ENCODE measurements at regions not wholly inside any gene's neighbourhood (a gene's known extent, or its start where the extent isn't known, plus 50 kb on each side); places are given as distances from the start of the nearest gene placed in this dataset.

DNA sequence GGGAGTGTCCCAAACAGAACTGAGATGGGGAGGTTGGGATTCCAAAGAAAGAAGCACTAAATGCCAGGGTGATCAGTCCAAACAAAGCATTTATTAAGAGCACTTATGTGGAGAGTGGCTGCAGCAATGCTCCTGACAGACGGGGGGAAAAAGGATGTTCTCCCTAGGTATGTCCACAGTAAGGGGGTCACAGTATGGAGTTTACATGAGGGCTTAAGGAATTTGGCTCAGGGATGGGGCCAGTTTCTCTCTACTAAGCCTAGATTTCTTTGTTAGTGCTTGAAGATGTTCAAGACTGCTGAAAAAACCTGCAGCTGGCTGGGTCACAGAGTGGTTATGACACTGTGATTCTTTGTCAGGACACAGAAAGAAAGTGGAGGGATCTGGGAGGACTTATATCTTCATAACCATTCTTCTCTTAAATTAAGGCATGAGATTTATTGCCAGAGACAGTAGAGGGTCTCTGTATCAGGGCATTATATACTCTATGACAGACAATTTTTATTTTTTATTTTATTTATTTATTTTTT is 1468.0 kb downstream of the C4orf33 start:
- peaks cover 5% of the 10 kb centered on the region for H3K9me3 Mint-ChIP-seq (ENCODE audit: insufficient read depth)
- H3K27me3 Mint-ChIP-seq (ENCODE audit: low read depth): no peaks in the 10 kb centered on the region
- CTCF ChIA-PET: no interaction called here
- ATAC-seq (no peak), DNase-seq (no peak)
- POLR2A ChIA-PET: no interaction called here
- no peaks in the 10 kb centered on the region for H3K36me3 Mint-ChIP-seq (ENCODE audit: low read depth)
- H3K4me3 Mint-ChIP-seq: no peak overlapping the region
- H3K4me1 Mint-ChIP-seq (ENCODE audit: low read depth): no peaks in the 10 kb centered on the region
- H3K27ac Mint-ChIP-seq: no peak overlapping the region

DNA sequence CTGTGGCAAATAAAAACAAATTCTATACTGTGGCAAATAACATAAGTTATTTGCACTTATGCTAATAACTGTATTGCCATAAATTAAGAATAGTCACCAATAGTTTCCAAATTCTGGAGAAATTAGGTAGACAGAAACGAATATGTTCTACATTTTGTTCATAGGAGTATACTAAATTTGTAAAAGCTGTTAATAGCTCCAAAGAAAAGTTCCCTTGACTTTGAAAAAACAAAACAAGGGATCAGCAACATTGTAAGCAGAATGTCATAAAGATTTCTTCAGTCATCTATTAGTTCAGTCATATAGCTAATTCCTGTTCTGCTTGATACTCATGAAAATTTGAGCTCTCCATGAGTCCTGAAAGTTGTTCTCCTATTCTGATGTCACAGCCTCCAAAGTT is 1472.8 kb downstream of the C4orf33 start:
- H3K36me3 Mint-ChIP-seq (ENCODE audit: low read depth): no peaks in the 10 kb centered on the region

GRCh38 chr4:130573742-130574141 is 1477.8 kb downstream of the C4orf33 start:
- H3K9me3 Mint-ChIP-seq (ENCODE audit: insufficient read depth): no peaks in the 10 kb centered on the region
- H3K27me3 Mint-ChIP-seq (ENCODE audit: low read depth): no peaks in the 10 kb centered on the region
- H3K36me3 Mint-ChIP-seq (ENCODE audit: low read depth): no peaks in the 10 kb centered on the region
- no peak for ATAC-seq
- no peak overlapping the region for H3K4me3 Mint-ChIP-seq
- no peaks in the 10 kb centered on the region for H3K4me1 Mint-ChIP-seq (ENCODE audit: low read depth)
- ChIA-PET POLR2A (no interaction called here), CTCF (no interaction called here)
- no peak for DNase-seq
- no peak overlapping the region for H3K27ac Mint-ChIP-seq

More for the DNA sequence above, 1472.8 kb downstream of the C4orf33 start:
- ATAC-seq: no peak
- POLR2A ChIA-PET: no interaction called here
- DNase-seq: no peak
- CTCF ChIA-PET: no interaction called here
- Mint-ChIP-seq H3K27ac (no peak overlapping the region), H3K9me3 (ENCODE audit: insufficient read depth) (peaks cover 5% of the 10 kb centered on the region), H3K27me3 (ENCODE audit: low read depth) (no peaks in the 10 kb centered on the region), H3K4me1 (ENCODE audit: low read depth) (no peaks in the 10 kb centered on the region), H3K4me3 (no peak overlapping the region)

DNA sequence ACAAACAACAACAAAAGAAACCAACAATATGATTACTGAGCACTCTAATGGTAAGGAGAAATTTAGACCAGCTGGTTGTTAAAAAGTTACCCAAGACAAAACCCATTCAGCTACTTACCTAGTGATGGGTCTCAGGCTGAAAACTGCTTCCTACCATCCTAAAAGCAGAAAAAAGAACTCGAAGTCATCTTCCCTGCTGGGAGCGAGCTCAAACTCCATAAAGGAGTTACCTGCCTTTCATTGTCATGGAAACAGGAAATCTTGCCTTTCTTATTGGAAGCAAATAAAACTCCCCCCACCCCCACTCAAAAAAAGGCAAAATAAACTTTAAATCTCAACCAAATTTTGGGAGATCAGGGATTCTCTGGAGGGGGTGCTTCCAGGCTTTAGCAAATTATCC is 1478.3 kb downstream of the C4orf33 start:
- ATAC-seq (no peak), DNase-seq (no peak)
- ChIA-PET CTCF (no interaction called here), POLR2A (no interaction called here)
- Mint-ChIP-seq H3K36me3 (ENCODE audit: low read depth) (no peaks in the 10 kb centered on the region), H3K27me3 (ENCODE audit: low read depth) (no peaks in the 10 kb centered on the region), H3K9me3 (ENCODE audit: insufficient read depth) (no peaks in the 10 kb centered on the region), H3K4me1 (ENCODE audit: low read depth) (no peaks in the 10 kb centered on the region), H3K27ac (no peak overlapping the region), H3K4me3 (no peak overlapping the region)

DNA sequence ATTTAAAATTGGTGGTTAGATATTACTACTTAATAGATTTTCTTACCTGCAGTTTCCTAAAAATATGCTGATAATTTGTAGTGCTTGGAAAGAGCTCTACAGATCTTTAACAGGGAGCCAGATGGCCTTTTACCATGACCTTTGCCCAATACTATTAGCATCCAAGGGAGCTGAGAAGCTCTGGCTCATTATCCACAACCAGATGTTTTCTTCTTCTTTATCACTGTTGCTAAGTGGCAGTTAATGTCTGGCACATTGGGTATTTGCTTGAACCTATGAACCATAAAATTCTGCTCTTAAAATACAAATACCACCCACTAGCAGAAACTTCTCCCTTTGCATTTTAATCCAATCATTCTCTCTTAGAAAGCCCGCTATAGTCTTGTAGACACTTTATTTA is 1480.3 kb downstream of the C4orf33 start:
- Mint-ChIP-seq H3K4me1 (ENCODE audit: low read depth) (no peaks in the 10 kb centered on the region), H3K4me3 (no peak overlapping the region), H3K27me3 (ENCODE audit: low read depth) (no peaks in the 10 kb centered on the region), H3K9me3 (ENCODE audit: insufficient read depth) (no peaks in the 10 kb centered on the region), H3K36me3 (ENCODE audit: low read depth) (no peaks in the 10 kb centered on the region), H3K27ac (no peak overlapping the region)
- ATAC-seq (no peak), DNase-seq (no peak)
- ChIA-PET CTCF (no interaction called here), POLR2A (no interaction called here)

GRCh38 chr4:130591091-130591490 is 1495.1 kb downstream of the C4orf33 start:
- peaks cover 4% of the 10 kb centered on the region for H3K9me3 Mint-ChIP-seq (ENCODE audit: insufficient read depth)
- CTCF ChIA-PET: no interaction called here
- H3K4me3 Mint-ChIP-seq: no peak overlapping the region
- POLR2A ChIA-PET: no interaction called here
- no peaks in the 10 kb centered on the region for H3K4me1 Mint-ChIP-seq (ENCODE audit: low read depth)
- H3K27me3 Mint-ChIP-seq (ENCODE audit: low read depth): no peaks in the 10 kb centered on the region
- no peak overlapping the region for H3K27ac Mint-ChIP-seq
- DNase-seq (no peak), ATAC-seq (no peak)
- no peaks in the 10 kb centered on the region for H3K36me3 Mint-ChIP-seq (ENCODE audit: low read depth)

GRCh38 chr4:130600706-130601105 is 1504.8 kb downstream of the C4orf33 start:
- Mint-ChIP-seq H3K9me3 (ENCODE audit: insufficient read depth) (peaks cover 2% of the 10 kb centered on the region), H3K4me1 (ENCODE audit: low read depth) (no peaks in the 10 kb centered on the region), H3K4me3 (no peak overlapping the region), H3K36me3 (ENCODE audit: low read depth) (no peaks in the 10 kb centered on the region), H3K27ac (no peak overlapping the region), H3K27me3 (ENCODE audit: low read depth) (no peaks in the 10 kb centered on the region)
- ChIA-PET CTCF (no interaction called here), POLR2A (no interaction called here)
- DNase-seq (no peak), ATAC-seq (no peak)

DNA sequence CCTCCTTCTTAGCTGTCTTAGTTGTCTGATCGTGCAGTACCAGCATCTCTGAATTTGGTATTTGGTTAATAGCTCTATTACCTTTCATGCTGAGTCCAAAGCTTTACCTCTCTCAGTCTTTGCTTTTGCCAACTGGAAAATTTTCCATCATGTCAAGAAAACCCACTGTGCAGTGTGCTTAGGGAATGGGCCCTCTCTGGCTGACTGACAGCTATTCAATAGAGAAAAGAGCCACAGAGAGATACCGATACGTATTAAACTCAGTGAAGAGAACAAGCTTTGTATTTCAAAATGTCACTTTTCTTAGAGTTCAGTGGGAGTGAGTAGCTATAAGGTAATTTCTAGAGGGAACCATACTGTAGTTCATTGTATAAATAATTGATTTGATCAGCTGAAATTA is 1507.1 kb downstream of the C4orf33 start:
- Mint-ChIP-seq H3K27me3 (ENCODE audit: low read depth) (no peaks in the 10 kb centered on the region), H3K27ac (no peak overlapping the region), H3K4me3 (no peak overlapping the region), H3K4me1 (ENCODE audit: low read depth) (no peaks in the 10 kb centered on the region), H3K36me3 (ENCODE audit: low read depth) (no peaks in the 10 kb centered on the region), H3K9me3 (ENCODE audit: insufficient read depth) (peaks cover 2% of the 10 kb centered on the region)
- CTCF ChIA-PET: no interaction called here
- ATAC-seq (no peak), DNase-seq (no peak)
- POLR2A ChIA-PET: no interaction called here

- Mint-ChIP-seq H3K4me3 (no peak overlapping the region), H3K9me3 (ENCODE audit: insufficient read depth) (peaks cover 7% of the 10 kb centered on the region), H3K27ac (no peak overlapping the region), H3K36me3 (ENCODE audit: low read depth) (no peaks in the 10 kb centered on the region), H3K4me1 (ENCODE audit: low read depth) (no peaks in the 10 kb centered on the region), H3K27me3 (ENCODE audit: low read depth) (no peaks in the 10 kb centered on the region)
- no peak for ATAC-seq
- ChIA-PET CTCF (no interaction called here), POLR2A (no interaction called here)
- no peak for DNase-seq
These were observed 1512.2 kb downstream of the C4orf33 start for GRCh38 chr4:130608121-130608520.

DNA sequence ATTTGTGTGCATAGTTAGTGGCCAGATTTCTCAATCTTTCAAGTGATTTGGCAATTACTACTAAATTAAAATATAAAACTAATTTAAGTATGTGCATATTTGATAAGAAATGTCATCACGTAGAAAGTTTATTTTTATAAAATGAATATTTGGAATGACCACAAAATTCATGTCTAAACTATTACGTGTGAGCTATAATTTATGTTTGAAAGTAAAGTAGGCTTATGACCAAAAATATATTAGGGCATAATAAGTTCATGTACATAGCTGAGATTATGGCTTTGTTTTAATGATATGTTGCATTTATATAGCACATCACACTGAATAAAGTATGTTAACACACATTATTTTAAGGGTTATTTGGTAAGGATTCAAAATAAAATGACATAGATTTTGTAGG is 1532.6 kb downstream of the C4orf33 start:
- ATAC-seq (no peak), DNase-seq (no peak)
- CTCF ChIA-PET: no interaction called here
- no peaks in the 10 kb centered on the region for H3K36me3 Mint-ChIP-seq (ENCODE audit: low read depth)
- H3K9me3 Mint-ChIP-seq (ENCODE audit: insufficient read depth): no peaks in the 10 kb centered on the region
- no peaks in the 10 kb centered on the region for H3K27me3 Mint-ChIP-seq (ENCODE audit: low read depth)
- no peak overlapping the region for H3K27ac Mint-ChIP-seq
- no peak overlapping the region for H3K4me3 Mint-ChIP-seq
- POLR2A ChIA-PET: no interaction called here
- no peaks in the 10 kb centered on the region for H3K4me1 Mint-ChIP-seq (ENCODE audit: low read depth)

DNA sequence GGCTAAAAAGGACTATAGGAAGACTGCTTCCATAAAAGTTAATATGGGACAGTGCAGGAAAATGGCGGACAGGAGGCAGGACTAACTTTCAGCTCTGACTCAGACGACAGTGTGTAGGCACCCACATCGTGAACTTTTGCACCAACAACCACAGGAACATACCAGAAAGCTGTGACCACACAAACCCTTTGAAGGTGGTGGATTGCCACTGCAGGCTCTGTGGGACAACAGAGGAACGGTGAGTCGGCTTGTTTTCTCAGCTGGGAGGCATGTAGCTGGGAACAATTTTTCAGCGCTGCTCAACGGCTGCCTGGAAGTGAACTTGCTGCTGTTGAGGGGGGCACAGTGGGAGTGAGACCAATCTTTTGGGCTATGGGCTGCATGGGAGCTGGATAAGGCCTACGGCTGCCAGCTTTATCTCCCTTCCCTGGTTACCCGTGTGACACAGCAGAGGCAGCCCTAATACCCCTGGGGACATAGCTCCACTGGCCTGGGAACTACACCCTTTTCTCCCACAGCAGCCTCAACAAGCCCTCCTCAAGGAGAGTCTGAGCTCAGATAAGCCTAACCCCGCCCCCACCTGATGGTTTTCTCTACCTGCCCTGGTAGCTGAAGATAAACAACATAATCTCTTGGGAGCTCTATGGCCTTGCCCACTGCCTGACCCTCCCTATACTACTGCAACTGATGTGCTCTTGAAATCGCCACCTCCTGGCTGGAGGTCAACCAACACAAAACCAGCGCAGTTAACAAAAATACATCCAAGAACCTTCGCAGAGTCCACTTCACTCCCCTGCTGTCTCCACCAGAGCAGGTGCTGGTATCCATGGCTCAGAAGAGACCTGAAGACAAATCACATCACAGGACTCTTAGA is 1537.0 kb downstream of the C4orf33 start:
- POLR2A ChIA-PET: no interaction called here
- H3K27me3 Mint-ChIP-seq (ENCODE audit: low read depth): no peaks in the 10 kb centered on the region
- H3K4me1 Mint-ChIP-seq (ENCODE audit: low read depth): no peaks in the 10 kb centered on the region
- ATAC-seq (no peak), DNase-seq (no peak)
- no peak overlapping the region for H3K4me3 Mint-ChIP-seq
- no peak overlapping the region for H3K27ac Mint-ChIP-seq
- CTCF ChIA-PET: no interaction called here
- no peaks in the 10 kb centered on the region for H3K36me3 Mint-ChIP-seq (ENCODE audit: low read depth)
- H3K9me3 Mint-ChIP-seq (ENCODE audit: insufficient read depth): no peaks in the 10 kb centered on the region

GRCh38 chr4:130636486-130636885 is 1540.5 kb downstream of the C4orf33 start:
- H3K4me1 Mint-ChIP-seq (ENCODE audit: low read depth): no peaks in the 10 kb centered on the region
- H3K36me3 Mint-ChIP-seq (ENCODE audit: low read depth): no peaks in the 10 kb centered on the region
- DNase-seq (no peak), ATAC-seq (no peak)
- H3K4me3 Mint-ChIP-seq: no peak overlapping the region
- POLR2A ChIA-PET: no interaction called here
- CTCF ChIA-PET: no interaction called here
- H3K27ac Mint-ChIP-seq: no peak overlapping the region
- H3K27me3 Mint-ChIP-seq (ENCODE audit: low read depth): no peaks in the 10 kb centered on the region
- H3K9me3 Mint-ChIP-seq (ENCODE audit: insufficient read depth): no peaks in the 10 kb centered on the region

DNA sequence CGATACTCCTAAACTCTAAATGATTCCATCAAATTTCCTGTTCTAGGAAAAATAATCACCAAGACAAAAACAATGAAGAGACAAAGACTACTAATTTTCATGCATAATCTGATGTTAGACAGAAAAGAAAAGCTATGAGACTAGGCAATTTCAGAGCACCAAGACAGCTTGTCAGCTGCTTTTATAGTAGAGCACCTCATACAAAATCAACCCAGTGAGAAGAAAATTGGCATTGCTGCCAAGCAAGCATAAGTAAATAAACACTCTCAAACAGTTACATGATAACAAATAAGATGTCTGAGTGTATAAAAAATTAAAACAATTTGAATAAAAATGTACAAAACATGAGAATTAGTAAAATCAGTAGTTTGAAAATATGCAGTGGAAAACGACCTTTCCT is 1544.6 kb downstream of the C4orf33 start:
- no peaks in the 10 kb centered on the region for H3K27me3 Mint-ChIP-seq (ENCODE audit: low read depth)
- H3K36me3 Mint-ChIP-seq (ENCODE audit: low read depth): no peaks in the 10 kb centered on the region
- ChIA-PET POLR2A (no interaction called here), CTCF (no interaction called here)
- no peaks in the 10 kb centered on the region for H3K4me1 Mint-ChIP-seq (ENCODE audit: low read depth)
- no peak for DNase-seq
- H3K27ac Mint-ChIP-seq: no peak overlapping the region
- H3K9me3 Mint-ChIP-seq (ENCODE audit: insufficient read depth): no peaks in the 10 kb centered on the region
- no peak overlapping the region for H3K4me3 Mint-ChIP-seq
- ATAC-seq: no peak
